Occipital lobe (tissue), 1 donor: ENCODE measurements at regions not wholly inside any gene's neighbourhood (a gene's known extent, or its start where the extent isn't known, plus 50 kb on each side); places are given as distances from the start of the nearest gene placed in this dataset.

Experiments used
- DNase-seq: peaks from one replicate; lab custom pipeline; 2025; lab: John Stamatoyannopoulos, UW

DNA sequence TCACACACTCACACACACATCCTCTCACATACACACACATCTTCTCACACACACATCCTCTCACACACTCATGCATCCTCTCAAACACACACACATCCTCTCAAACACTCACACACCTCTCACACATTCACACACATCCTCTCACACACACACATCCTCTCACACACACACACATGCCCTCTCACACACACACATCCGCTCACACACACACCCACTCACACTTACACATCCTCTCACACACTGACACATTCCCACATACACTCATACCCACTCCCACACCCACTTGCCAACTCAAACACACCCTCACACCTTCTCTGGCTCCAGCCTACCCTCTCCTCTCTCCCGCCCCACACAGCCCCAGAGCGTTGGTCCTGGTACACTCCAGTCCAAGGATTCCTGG, 127.9 kb upstream of the SLC30A5 start:
- no peak for DNase-seq

DNA sequence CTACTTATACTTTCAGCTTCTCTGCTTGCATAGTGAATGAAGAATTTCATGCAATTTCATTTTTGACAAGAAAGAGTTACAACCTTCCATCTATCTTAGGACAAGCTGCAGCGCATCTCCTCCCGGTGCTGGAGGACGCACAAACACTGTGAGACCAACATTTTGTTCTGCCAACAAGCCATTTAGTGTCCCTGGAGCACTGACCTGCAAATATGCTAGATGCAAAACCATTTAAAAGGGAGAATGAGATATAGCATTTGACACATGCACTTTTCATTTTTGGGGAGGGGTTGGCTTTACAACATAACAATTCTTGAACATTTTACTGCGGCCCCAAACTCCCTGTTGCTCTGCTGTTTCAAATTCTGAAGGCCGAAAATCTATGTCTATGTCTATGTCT, 127.2 kb upstream of the SLC30A5 start:
- no peak for DNase-seq

DNA sequence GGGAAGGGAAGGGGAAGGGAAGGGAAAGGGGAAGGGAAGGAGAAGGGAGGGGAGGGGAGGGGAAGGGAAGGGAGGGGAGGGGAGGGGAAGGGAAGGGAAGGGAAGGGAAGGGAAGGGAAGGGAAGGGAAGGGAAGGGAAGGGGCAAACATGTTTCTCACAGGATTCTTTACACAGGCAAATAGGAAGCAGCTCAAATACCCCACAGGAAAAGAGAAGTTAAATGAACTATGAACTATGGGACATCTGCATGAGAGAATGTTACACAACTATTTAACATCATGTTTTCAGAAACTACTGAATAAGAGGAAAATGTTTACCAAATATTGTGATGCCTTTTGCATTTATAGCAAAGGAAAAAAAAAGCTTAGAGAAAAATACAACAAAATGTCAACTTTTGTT, 125.4 kb upstream of the SLC30A5 start:
- no peak for DNase-seq

DNA sequence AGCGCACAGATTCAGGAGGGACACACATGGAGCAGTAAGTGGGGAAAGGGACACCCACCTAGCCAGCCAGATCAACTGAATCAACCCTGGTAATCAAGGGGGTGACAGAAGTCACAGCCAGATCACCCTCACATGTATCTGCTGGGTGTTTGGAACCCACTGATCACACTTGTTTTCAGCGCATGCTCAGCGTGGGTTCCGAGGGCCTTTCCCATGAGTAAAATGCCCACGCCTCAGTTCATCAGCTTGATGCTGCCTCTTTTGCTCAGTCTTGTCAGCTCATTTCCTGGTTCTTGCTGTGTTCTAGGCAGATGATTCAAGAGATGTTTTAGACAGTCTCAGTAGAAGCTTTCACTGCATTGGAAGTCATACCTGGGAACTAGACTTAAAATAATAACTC, 123.2 kb upstream of the SLC30A5 start:
- no peak for DNase-seq

DNA sequence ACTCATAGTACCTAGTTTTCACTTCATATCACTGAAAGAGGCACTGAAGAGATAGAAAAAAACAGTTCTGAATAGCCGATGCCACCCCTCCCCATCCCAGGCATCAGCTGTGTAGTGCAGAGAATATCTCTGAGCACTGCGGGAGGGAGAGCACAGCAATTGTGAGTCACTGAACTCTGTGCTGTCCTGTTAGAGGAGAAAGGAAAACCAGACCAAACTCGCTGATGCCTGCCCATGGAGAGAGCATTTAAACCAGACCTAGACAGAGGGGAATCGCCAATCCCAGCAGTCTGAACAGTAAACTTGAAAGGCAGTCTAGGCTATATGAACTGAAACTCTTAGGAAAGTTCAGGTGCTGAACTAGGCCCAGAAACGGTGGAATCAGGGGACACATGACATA, 120.1 kb upstream of the SLC30A5 start:
- DNase-seq: no peak

DNA sequence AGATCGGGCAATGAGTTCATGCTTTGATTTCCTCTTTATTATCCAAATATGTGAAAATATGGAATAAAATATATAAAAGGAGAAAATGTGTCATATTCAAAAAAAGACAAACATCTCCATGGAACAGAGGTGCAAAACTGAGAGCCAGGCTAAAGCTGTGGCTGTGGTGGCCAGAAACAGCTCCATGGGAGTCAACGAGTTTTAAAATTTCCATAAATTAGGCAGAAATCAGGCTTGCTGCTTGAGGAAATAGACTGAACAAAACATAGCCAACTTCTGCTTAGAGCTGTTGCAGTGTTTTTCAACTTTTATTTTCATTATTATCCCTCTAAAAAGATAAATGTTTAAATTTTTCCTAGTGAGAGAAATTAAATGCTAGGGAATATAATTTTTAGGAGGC, 110.8 kb upstream of the SLC30A5 start:
- no peak for DNase-seq

DNA sequence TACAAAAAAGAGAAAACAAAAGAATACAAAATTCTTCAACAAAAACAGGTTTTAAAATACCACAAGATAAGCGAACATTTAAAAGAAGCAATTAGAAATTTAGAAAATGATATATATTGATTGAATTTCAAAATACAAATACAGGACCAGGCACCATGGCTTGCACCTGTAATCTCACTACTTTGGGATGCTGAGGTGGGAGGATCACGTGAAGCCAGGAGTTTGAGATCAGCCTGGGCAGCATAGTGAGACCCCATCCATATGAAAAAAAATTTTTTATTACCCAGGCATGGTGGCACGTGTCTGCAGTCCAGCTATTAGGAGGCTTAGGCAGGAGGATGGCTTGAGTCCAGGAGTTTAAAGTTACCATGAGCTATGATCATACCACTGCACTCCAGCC, 109.9 kb upstream of the SLC30A5 start:
- no peak for DNase-seq

DNA sequence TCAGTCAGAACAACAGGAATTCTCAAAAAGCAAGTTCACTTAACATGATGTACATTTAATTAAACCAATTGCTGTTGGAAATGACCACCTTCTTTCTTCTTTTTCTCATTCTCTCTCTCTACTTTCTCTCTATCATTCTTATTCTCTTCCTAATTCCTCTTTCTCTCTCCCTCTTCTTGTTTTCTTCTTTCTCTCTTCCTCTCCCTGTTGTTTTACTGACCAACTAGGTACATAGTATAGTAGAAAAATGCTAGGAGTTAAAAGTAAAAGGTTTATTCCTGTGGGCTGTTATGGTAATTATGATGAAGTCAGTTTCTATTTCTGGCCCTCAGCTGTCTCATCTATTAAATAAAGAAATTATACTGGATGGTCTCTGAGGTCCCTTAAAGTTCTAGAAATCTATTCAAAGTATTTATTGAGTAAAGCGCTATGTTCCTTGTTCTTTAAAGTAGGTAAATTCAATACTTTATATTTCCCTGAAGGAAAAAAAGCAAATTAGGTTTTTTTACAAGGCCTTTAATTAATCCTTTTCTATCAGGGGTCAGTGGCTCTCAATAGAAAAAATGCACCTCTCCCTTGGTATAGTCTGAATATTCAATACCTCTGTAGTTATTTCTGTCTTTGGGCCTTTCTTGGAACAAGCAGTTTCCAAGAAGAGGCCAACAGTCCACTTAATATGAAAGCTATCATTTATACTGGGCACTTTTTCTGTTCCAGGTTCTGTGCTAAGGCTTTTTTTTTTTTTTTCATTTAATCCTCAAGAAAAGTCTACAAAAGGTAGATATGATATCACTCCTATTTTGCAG, 102.3 kb upstream of the SLC30A5 start:
- DNase-seq: no peak

DNA sequence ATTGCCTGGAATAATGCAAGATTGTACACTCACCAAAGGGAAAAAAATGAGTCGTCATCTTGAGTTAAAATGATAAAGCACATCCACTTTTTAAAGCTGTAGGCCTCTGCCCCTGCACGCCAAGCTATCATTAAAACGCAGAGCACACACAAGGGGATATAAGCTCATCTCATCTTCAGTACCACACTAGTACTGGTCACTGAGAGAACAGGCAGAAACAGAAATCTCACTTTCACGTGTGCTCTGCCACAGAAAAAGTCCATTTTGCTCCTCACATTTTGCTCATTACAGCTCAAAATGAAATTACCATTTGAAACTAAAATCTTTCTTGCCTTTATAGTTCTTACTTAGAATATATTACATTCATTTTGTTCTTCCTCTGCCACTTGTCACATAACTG, 99.2 kb upstream of the SLC30A5 start:
- DNase-seq: no peak

DNA sequence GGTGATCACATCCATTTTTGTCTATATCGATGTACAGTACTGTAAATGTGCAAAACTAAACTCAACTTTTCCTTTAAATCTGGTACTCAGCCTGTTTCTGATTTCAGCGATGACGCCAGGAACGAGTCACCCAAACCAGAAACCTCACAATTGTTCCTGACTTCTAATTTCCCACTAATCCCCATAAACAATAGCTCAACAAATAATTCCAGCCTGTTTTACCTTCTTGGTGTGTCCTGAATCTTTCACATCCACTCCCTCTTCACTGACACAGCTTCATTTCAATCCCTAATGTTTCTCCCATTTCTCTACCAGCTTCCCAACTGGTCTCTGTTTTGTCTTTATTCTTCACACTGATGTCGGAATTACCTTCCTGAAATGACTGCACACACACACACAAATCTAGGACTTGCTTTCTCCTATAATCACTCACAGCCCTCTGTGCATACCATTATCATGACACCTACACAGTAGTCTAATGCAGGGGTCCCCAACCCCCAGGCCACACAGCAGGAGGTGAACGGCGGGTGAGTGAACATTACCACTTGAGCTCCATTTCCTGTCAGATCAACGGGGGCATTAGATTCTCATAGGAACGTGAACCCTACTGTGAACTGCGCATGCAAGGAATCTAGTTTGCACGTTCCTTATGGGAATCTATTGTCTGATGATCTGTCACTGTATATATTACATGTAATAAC, 97.8 kb upstream of the SLC30A5 start:
- no peak for DNase-seq

DNA sequence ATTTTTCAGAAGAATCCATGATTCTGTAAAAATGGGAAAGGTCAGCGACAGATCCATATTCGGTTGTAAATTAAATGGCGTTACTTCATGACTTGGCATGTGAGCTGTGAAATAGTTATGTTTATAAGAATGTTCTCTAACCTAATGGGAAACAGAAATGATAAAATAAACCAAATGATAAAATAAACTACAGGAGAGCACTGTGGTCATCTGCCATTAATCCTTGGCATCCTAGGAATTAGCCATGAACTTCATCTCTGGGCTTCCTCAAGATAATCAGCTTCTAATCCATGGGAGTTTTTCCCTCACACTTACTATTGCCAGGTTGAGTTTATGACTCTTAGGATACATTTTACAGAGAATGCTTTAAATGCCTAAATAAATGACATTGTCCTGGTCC, 94.6 kb upstream of the SLC30A5 start:
- DNase-seq: no peak

DNA sequence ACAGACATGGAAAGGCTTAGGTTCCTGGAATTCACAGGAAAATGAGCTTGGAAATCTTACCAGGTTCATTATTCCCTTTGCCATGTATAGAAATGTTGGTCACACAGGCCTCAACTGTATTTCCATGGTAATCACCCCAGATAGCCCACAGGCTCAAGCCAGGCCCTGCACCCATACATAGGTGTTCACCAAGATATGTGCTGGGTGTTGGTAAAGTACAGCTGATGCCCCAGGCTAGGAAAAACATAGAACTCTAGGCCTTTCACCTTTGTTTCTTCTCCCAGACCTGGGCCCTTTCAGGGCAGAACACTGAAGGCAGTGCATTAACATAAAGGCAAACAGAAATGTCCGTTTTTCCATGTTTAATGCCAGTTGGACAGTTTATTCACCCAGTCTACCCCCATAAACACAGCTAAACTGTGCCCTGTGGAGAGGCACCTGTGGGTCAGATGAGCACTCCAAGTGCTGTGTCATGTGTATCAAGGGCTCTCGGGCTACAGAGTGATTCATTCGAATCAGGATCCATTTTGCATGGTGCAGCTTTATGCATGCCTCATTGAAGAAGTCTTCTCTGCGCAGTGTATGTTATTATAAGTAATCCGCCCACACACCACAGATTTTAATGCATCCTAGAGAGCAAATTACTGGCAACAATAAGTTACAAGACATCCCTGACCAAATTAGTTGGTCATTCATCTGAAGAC, 93.4 kb upstream of the SLC30A5 start:
- no peak for DNase-seq

DNA sequence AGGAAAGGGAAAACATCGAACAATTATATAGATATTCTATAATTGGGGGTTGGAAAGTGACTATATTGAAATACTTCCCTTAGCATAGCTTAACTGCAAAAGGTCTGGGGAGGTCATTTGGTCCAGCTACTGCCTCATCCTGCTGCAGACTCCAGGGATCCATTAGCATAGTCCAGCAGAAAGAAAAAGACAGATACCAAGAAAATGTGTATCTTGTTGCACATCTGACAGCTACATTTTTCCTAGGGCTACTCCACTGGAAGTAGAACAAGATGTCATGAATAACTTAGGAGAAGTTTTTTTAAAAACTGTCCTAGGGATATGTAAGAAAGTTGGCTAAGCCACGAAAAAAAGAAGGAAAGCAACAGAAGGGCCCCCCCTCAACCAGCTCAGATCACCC, 92.9 kb upstream of the SLC30A5 start:
- DNase-seq: no peak

DNA sequence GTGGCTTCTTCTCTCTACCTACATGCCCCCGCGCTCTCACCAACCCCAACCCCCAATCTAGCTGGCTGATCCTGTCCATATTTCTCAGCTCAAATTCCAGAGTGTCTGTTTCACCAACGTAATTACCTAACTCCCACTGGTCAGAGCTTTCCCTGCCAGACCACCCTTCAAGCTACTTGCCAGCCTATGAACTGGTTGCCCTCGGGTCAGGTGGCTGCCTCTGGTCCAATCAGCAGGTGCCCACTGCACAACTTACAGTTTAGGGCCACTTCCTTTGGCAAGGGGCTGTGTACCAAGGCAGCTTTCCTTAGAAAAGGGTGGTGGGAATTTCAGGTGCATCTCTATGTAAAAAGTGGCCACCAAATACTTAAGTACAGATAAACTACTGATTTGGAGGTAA, 92.2 kb upstream of the SLC30A5 start:
- no peak for DNase-seq

DNA sequence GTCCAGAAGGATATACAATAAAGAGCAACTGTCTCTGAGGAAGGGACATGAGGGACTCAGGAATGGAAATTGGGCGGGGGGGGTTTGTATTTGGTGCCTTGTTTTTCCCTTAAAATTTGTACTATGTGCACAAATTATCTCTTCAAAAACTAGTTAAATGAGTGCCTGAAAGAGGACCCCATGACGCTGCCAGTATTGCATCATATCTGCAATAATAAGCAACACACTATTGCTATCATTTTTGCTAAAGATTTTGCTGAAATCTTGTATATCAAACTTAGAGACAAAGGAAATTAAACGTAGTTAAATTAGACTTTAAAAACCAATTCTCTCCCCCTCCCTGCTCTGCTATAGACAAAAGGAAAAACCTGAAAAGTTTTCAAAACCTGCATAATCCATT, 89.7 kb upstream of the SLC30A5 start:
- DNase-seq: no peak

DNA sequence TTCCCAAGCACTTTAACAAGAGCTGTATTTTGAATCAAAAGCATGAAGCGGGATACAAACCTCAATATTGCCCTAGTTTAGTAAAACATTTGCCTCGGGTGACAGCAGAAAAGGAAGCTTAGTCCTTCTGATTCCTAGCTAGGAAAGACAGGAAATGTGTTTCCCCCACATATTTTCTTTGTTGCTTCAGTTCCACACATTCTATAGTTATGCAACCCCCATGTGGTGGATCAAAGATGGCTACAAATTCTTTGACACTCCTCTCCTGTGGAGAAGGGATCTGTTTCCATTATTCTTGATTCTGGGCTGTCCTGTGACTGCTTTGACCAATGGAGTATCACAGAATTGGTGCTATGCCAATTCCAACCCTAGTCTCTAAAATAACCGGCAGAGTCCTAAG, 89.1 kb upstream of the SLC30A5 start:
- no peak for DNase-seq

DNA sequence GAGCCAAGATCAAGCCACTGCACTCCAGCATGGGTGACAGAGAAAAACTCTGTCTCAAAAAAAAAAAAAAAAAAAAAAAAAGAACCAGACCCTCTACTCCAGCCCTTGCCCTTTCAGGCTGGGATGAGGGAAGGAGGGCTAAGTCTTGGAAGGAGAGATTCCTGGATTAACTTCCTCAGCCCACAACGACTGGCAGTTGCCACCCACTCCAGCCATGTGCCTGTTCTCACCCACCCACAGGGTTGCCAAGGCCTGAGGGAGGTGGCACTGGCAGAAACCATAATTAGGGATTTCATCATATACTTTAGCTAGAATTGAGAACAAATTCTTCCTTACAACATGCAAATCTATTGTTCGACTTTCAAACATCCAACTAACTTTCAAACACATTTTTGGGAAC, 87.8 kb upstream of the SLC30A5 start:
- peak; percentile 65 for DNase-seq

DNA sequence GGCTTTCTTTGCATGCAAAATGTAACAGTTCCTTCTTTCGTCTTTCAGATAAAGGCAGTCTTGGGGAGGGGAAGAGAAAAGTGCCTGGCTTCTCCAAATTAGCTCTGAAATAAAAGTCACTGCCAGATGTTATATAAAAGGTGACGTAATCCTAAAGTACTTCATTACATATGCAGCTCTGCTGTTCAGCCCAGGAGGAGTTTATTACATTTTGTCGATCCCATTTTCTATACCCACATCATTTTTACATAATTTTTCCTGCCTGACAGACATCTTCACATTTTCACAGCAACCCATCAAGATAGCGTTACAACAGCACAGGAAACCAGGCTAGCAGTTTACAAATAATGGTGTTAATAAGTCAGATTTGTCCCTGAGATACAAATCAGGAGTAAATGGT, 86.7 kb upstream of the SLC30A5 start:
- no peak for DNase-seq

DNA sequence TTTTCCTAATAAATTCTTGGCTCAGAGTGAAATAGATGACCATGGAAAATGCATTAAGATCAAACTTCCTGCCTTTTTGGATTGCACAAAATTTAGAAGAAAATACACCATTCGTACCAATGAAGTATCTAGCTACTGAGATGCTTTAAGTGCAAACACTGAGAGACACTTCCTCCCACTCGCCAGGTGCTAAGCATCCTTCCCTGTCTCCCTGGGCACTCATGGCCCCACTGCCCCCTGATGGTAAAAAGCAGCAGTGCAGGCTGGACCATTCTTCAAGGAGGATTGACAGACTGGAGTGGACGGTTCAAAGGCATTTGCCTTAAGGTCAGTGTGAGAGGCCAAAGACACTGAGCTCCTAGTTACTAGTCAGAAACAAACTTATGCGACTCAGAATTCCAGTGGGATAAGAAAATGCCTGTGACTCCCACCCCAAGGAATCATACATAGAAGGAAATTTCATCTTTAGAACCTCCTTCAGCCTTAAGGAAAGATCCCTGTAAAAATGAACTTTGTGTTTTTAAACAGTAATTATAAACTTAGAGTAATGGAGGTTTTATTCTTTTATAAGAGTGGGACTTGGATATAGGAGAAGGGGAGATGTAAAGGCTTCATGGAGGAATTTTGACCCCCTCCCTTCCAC, 86.0 kb upstream of the SLC30A5 start:
- DNase-seq: peak; percentile 70

DNA sequence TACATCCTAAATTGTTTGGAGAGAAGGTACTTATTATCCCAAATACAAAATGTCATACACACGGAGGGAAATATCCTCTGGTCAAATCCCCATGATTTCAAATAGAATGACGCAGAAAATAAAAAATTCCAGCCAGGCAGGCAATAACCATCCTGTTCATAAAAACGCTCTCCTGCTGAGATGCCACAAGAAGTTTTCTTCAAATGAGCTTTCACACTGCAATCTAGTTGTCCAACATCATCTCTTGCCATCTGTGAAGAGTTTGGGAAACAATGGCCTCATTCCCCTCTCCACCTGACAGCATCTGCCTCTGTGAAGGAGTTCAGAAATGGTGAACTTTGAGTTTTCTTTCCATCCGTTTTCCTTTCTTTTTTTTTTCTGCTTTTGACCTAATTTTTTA, 83.3 kb upstream of the SLC30A5 start:
- DNase-seq: no peak

DNA sequence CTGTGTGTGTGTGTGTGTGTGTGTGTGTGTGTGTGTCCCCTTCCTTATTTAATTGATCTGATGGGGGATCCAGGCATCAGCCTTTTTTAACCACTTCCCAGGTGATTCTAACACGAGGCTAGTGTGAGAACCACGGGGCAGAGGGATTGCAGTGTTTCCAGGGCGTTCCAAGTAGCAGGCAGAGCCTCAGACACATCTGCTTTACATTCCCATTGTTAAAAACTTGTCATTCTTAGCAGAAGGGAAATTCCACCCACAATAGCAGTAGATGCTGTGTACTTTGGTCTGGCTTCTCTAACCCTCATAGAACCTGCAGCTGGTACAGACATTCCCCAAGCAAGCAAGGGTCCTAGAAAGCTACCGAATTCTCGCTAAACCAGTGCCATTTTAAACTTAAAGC, 81.9 kb upstream of the SLC30A5 start:
- no peak for DNase-seq

DNA sequence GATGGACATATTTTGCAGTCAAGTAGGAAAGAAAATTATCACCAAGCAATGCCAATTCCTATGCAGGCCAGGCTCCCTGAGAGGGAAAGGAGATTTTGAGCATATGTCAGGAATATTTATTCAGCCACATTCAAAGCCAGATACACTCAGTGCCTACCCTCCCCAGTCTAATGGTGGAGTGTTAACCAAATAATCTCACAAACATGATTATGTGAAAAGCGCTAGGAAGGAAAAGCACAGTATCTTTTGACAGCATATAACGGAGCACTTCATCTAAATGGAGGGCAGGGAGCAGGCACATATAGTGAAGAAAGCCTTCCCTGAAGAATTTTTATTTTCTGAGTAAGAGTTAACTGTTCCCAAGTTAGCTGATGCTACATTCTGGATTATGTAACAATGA, 80.3 kb upstream of the SLC30A5 start:
- no peak for DNase-seq
